Smooth muscle cell (in vitro differentiated cells): ENCODE measurements at regions not wholly inside any gene's neighbourhood (a gene's known extent, or its start where the extent isn't known, plus 50 kb on each side); places are given as distances from the start of the nearest gene placed in this dataset.

Experiments
- DNase-seq: peaks from one replicate; lab custom pipeline; 2025; ENCODE audit not compliant: unreplicated experiment; lab: John Stamatoyannopoulos, UW
- H2AFZ ChIP-seq: fragments of 200-600 bp; sonication (generic); 2 replicates; pipeline ENCODE4 v1.6.0; 2016; ENCODE audit warnings: antibody characterized with exemption, low read depth, mild to moderate bottlenecking
- H3F3A ChIP-seq: fragments of 200-600 bp; sonication (generic); 2 replicates; pipeline ENCODE4 v1.6.0; 2017; ENCODE audit warnings: antibody characterized with exemption, low read depth
- H3K27ac ChIP-seq: fragments of 200-600 bp; sonication (generic); 2 replicates; pipeline ENCODE4 v1.5.1; 2016; ENCODE audit warnings: low read depth, mild to moderate bottlenecking
- H3K27me3 ChIP-seq: fragments of 200-600 bp; sonication (generic); 2 replicates; pipeline ENCODE4 v1.6.1; 2016; ENCODE audit warnings: low read depth, mild to moderate bottlenecking
- H3K36me3 ChIP-seq: fragments of 200-600 bp; sonication (generic); 2 replicates; pipeline ENCODE4 v1.5.1; 2016; ENCODE audit warnings: low read depth
- H3K4me1 ChIP-seq: fragments of 200-600 bp; sonication (generic); 2 replicates; pipeline ENCODE4 v1.5.1; 2016; ENCODE audit warnings: low read depth
- H3K4me2 ChIP-seq: fragments of 200-600 bp; sonication (generic); 2 replicates; pipeline ENCODE4 v1.6.0; 2016; ENCODE audit warnings: mild to moderate bottlenecking
- H3K4me3 ChIP-seq: fragments of 200-600 bp; sonication (generic); 2 replicates; pipeline ENCODE4 v1.5.1; 2016; ENCODE audit warnings: mild to moderate bottlenecking
- H3K79me2 ChIP-seq: fragments of 200-600 bp; sonication (generic); 2 replicates; pipeline ENCODE4 v1.6.0; 2016; ENCODE audit warnings: low read depth, mild to moderate bottlenecking
- H3K9ac ChIP-seq: fragments of 200-600 bp; sonication (generic); 2 replicates; pipeline ENCODE4 v1.6.0; 2016; ENCODE audit warnings: low read depth
- H3K9me3 ChIP-seq: fragments of 200-600 bp; sonication (generic); replicated peaks from 2 replicates; pipeline ENCODE4 v1.5.1; 2016; ENCODE audit warnings: low read depth
- H4K20me1 ChIP-seq: fragments of 200-600 bp; sonication (generic); 2 replicates; pipeline ENCODE4 v1.6.0; 2016; ENCODE audit warnings: low read depth
- CTCF ChIP-seq: fragments of 200-600 bp; sonication (generic); IDR thresholded peaks from 2 replicates; pipeline ENCODE4 v1.5.1; 2017; ENCODE audit warnings: borderline replicate concordance, mild to moderate bottlenecking, antibody characterized with exemption; ENCODE audit not compliant: insufficient read depth, poor library complexity, severe bottlenecking
- WGBS: methylation state at CpG from one replicate; pipeline ENCODE4 v1.1.7; 2016; ENCODE audit warnings: low lambda C conversion rate; 5-methylcytosine and 5-hydroxymethylcytosine counted together

DNA sequence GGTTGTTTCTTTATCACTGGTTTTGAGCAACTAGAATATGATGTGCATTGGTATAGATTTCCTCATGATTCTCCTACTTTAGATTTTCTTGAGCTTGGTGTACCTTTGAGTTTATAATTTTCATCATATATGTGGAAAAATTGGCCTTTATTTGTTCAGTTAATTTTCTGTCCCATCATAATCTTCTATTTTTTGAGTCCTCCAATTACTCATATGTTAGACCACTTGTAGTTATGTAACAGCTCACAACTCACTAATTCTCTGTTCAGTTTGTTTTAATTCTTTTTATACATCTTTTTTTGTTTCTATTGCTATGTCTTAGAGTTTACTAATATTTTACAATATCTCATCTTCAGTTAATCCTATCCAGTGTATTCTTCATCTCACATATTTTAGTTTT lies 81.3 kb upstream of the LAMA2 start:
- Histone ChIP-seq H3K4me1 (no peaks in the 10 kb centered on the region), H3K9ac (no peak overlapping the region), H3K9me3 (no peaks in the 10 kb centered on the region), H3K4me2 (no peak overlapping the region), H3K4me3 (no peak overlapping the region), H3K27me3 (no peaks in the 10 kb centered on the region), H4K20me1 (no peaks in the 10 kb centered on the region), H3K36me3 (no peaks in the 10 kb centered on the region), H3K27ac (no peak overlapping the region), H3K79me2 (no peaks in the 10 kb centered on the region), H3F3A (no peaks in the 10 kb centered on the region), H2AFZ (no peak overlapping the region)
- no peak for DNase-seq
- TF ChIP-seq CTCF: no peak

DNA sequence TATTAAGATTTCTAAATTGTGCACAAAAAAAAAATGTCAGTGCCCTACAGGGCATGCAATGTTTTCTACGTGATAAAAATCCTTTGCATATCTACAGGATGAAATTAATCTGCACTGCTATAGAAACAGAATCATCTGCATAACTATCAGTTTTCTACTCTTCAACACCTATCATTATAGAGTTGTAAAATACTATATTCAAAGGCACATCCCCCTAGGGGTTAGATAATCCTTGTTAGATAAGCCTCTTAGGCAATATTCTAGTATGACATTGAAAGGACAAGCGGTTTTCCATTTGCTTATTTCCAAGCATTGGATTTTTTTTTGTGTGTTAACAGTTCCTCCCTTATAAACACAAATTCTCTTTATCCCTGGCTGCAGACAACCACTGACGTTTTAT lies 98.7 kb upstream of the LAMA2 start:
- no peak overlapping the region for H3K27ac ChIP-seq
- no peak overlapping the region for H3K4me2 ChIP-seq
- H3K36me3 ChIP-seq: no peaks in the 10 kb centered on the region
- no peaks in the 10 kb centered on the region for H3K79me2 ChIP-seq
- no peaks in the 10 kb centered on the region for H3K9me3 ChIP-seq
- no peak for TF ChIP-seq CTCF
- DNase-seq: no peak
- H3K27me3 ChIP-seq: no peaks in the 10 kb centered on the region
- no peaks in the 10 kb centered on the region for H4K20me1 ChIP-seq
- no peaks in the 10 kb centered on the region for H3F3A ChIP-seq
- no peak overlapping the region for H2AFZ ChIP-seq
- no peaks in the 10 kb centered on the region for H3K4me1 ChIP-seq
- H3K4me3 ChIP-seq: no peak overlapping the region
- H3K9ac ChIP-seq: no peak overlapping the region
- 31% methylated on average over 3 of the region's 3 CpGs for WGBS

DNA sequence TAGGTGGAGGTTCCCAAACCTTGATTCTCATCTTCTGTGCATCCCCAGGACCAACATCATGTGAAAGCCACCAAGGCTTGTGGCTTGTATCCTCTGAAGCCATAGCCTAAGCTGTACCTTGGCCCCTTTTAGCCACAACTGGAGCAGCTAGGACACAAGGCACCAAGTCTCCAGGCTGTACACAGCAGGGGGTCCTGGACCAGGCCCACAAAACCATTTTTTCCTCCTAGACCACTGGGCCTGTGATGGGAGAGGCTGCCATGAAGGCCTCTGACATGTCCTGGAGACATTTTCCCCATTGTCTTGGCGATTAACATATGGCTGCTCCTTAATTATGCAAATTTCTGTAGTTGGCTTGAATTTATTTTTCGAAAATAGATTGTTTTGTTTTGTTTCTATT lies 114.8 kb upstream of the LAMA2 start:
- H3K9me3 ChIP-seq: no peaks in the 10 kb centered on the region
- H3K4me1 ChIP-seq: no peaks in the 10 kb centered on the region
- H3K4me2 ChIP-seq: no peak overlapping the region
- no peaks in the 10 kb centered on the region for H4K20me1 ChIP-seq
- H2AFZ ChIP-seq: no peak overlapping the region
- H3F3A ChIP-seq: no peaks in the 10 kb centered on the region
- H3K27me3 ChIP-seq: no peaks in the 10 kb centered on the region
- no peak for TF ChIP-seq CTCF
- 89% methylated on average over 2 of the region's 2 CpGs for WGBS
- no peaks in the 10 kb centered on the region for H3K36me3 ChIP-seq
- H3K9ac ChIP-seq: no peak overlapping the region
- DNase-seq: no peak
- no peaks in the 10 kb centered on the region for H3K79me2 ChIP-seq
- H3K27ac ChIP-seq: no peak overlapping the region
- no peak overlapping the region for H3K4me3 ChIP-seq

- no peaks in the 10 kb centered on the region for H4K20me1 ChIP-seq
- no peak overlapping the region for H3K27ac ChIP-seq
- H3F3A ChIP-seq: no peaks in the 10 kb centered on the region
- WGBS: 68% methylated on average over 1 of the region's 1 CpG
- no peak overlapping the region for H3K4me2 ChIP-seq
- H3K9me3 ChIP-seq: no peaks in the 10 kb centered on the region
- no peak for DNase-seq
- H3K4me3 ChIP-seq: no peak overlapping the region
- TF ChIP-seq CTCF: no peak
- no peaks in the 10 kb centered on the region for H3K79me2 ChIP-seq
- no peak overlapping the region for H2AFZ ChIP-seq
- H3K27me3 ChIP-seq: no peaks in the 10 kb centered on the region
- H3K9ac ChIP-seq: no peak overlapping the region
- H3K4me1 ChIP-seq: no peaks in the 10 kb centered on the region
- H3K36me3 ChIP-seq: no peaks in the 10 kb centered on the region
Observed at GRCh38 chr6:128767705-128768104, 115.2 kb upstream of the LAMA2 start.
